ENCODE measurements at regions not wholly inside any gene's neighbourhood (a gene's known extent, or its start where the extent isn't known, plus 50 kb on each side); places are given as distances from the start of the nearest gene placed in this dataset.

- H3K27ac ChIP-seq (ENCODE audit: low read depth, low read length): peak overlapping the region; percentile 18
- no peak overlapping the region for H3K9ac ChIP-seq (ENCODE audit: low read length)
- H2AK5ac ChIP-seq (ENCODE audit: low read length): no peak overlapping the region
- H3K4ac ChIP-seq (ENCODE audit: low read depth, low read length): no peak overlapping the region
- WGBS (ENCODE audit: extremely low coverage, insufficient coverage, low lambda C conversion rate): no CpG with 5 or more reads among the region's 7 CpGs
- no peaks in the 10 kb centered on the region for H3K27me3 ChIP-seq (ENCODE audit: insufficient read depth, low read length, poor library complexity)
- no peak overlapping the region for H3K4me2 ChIP-seq (ENCODE audit: low read length)
- H3K4me3 ChIP-seq (ENCODE audit: low read length): no peak overlapping the region
- no peak overlapping the region for H2BK120ac ChIP-seq (ENCODE audit: low read depth, low read length)
- peak overlapping the region; percentile 31 for H2BK5ac ChIP-seq (ENCODE audit: low read length)
- H3K4me1 ChIP-seq (ENCODE audit: control insufficient read depth, low read depth, low read length): peaks cover 8% of the 10 kb centered on the region
- H3K56ac ChIP-seq (ENCODE audit: low read length): peak overlapping the region; percentile 45
- H2BK15ac ChIP-seq (replicated peaks; ENCODE audit: low read depth): no peak overlapping the region
- H3K23ac ChIP-seq (ENCODE audit: low read length): no peak overlapping the region
- DNase-seq: peak; percentile 30
- H3K36me3 ChIP-seq (ENCODE audit: control insufficient read depth, insufficient read depth, low read length): no peaks in the 10 kb centered on the region
- H4K8ac ChIP-seq (ENCODE audit: low read depth, low read length): no peak overlapping the region
- H3K79me2 ChIP-seq (ENCODE audit: control insufficient read depth, insufficient read depth, low read length): no peaks in the 10 kb centered on the region
- no peak overlapping the region for H4K5ac ChIP-seq (ENCODE audit: low read length)
- peak overlapping the region; percentile 2 for H3K18ac ChIP-seq (ENCODE audit: low read length)
- H3K79me1 ChIP-seq (ENCODE audit: low read length): no peaks in the 10 kb centered on the region
Observed at GRCh38 chr18:6598657-6599056, 130.9 kb upstream of the ARHGAP28 start.

GRCh38 chr18:6600667-6601167 lies 128.8 kb upstream of the ARHGAP28 start:
- peaks cover 11% of the 10 kb centered on the region for H3K4me1 ChIP-seq (ENCODE audit: control insufficient read depth, low read depth, low read length)
- peak overlapping the region; percentile 14 for H2BK15ac ChIP-seq (replicated peaks; ENCODE audit: low read depth)
- DNase-seq: no peak
- no peak overlapping the region for H3K27ac ChIP-seq (ENCODE audit: low read depth, low read length)
- no peak overlapping the region for H4K8ac ChIP-seq (ENCODE audit: low read depth, low read length)
- no peak overlapping the region for H2BK120ac ChIP-seq (ENCODE audit: low read depth, low read length)
- H3K27me3 ChIP-seq (ENCODE audit: insufficient read depth, low read length, poor library complexity): no peaks in the 10 kb centered on the region
- H3K4me2 ChIP-seq (ENCODE audit: low read length): no peak overlapping the region
- no peaks in the 10 kb centered on the region for H3K79me1 ChIP-seq (ENCODE audit: low read length)
- no peaks in the 10 kb centered on the region for H3K36me3 ChIP-seq (ENCODE audit: control insufficient read depth, insufficient read depth, low read length)
- H4K5ac ChIP-seq (ENCODE audit: low read length): no peak overlapping the region
- H3K23ac ChIP-seq (ENCODE audit: low read length): no peak overlapping the region
- no peak overlapping the region for H3K4me3 ChIP-seq (ENCODE audit: low read length)
- H2BK5ac ChIP-seq (ENCODE audit: low read length): no peak overlapping the region
- H3K56ac ChIP-seq (ENCODE audit: low read length): no peak overlapping the region
- no CpG with 5 or more reads among the region's 3 CpGs for WGBS (ENCODE audit: extremely low coverage, insufficient coverage, low lambda C conversion rate)
- H3K79me2 ChIP-seq (ENCODE audit: control insufficient read depth, insufficient read depth, low read length): no peaks in the 10 kb centered on the region
- no peak overlapping the region for H3K18ac ChIP-seq (ENCODE audit: low read length)
- H2AK5ac ChIP-seq (ENCODE audit: low read length): peak overlapping the region; percentile 37
- H3K4ac ChIP-seq (ENCODE audit: low read depth, low read length): peak overlapping the region; percentile 46
- no peak overlapping the region for H3K9ac ChIP-seq (ENCODE audit: low read length)

GRCh38 chr18:6601241-6601640 lies 128.3 kb upstream of the ARHGAP28 start:
- Histone ChIP-seq H3K4me3 (ENCODE audit: low read length) (no peak overlapping the region), H2BK120ac (ENCODE audit: low read depth, low read length) (no peak overlapping the region), H3K56ac (ENCODE audit: low read length) (peak overlapping the region; percentile 20), H3K23ac (ENCODE audit: low read length) (no peak overlapping the region), H4K5ac (ENCODE audit: low read length) (no peak overlapping the region), H2AK5ac (ENCODE audit: low read length) (peak overlapping the region; percentile 37), H2BK5ac (ENCODE audit: low read length) (no peak overlapping the region), H3K79me1 (ENCODE audit: low read length) (no peaks in the 10 kb centered on the region), H3K4ac (ENCODE audit: low read depth, low read length) (no peak overlapping the region), H3K9ac (ENCODE audit: low read length) (no peak overlapping the region), H3K4me2 (ENCODE audit: low read length) (no peak overlapping the region), H3K27ac (ENCODE audit: low read depth, low read length) (no peak overlapping the region), H3K4me1 (ENCODE audit: control insufficient read depth, low read depth, low read length) (peaks cover 15% of the 10 kb centered on the region), H3K79me2 (ENCODE audit: control insufficient read depth, insufficient read depth, low read length) (no peaks in the 10 kb centered on the region), H4K8ac (ENCODE audit: low read depth, low read length) (no peak overlapping the region), H2BK15ac (replicated peaks; ENCODE audit: low read depth) (no peak overlapping the region), H3K36me3 (ENCODE audit: control insufficient read depth, insufficient read depth, low read length) (no peaks in the 10 kb centered on the region), H3K18ac (ENCODE audit: low read length) (no peak overlapping the region), H3K27me3 (ENCODE audit: insufficient read depth, low read length, poor library complexity) (no peaks in the 10 kb centered on the region)
- no CpG with 5 or more reads among the region's 6 CpGs for WGBS (ENCODE audit: extremely low coverage, insufficient coverage, low lambda C conversion rate)
- no peak for DNase-seq

GRCh38 chr18:6602365-6602764 lies 127.2 kb upstream of the ARHGAP28 start:
- no peak overlapping the region for H4K8ac ChIP-seq (ENCODE audit: low read depth, low read length)
- H2BK15ac ChIP-seq (replicated peaks; ENCODE audit: low read depth): no peak overlapping the region
- H3K4me1 ChIP-seq (ENCODE audit: control insufficient read depth, low read depth, low read length): peaks cover 18% of the 10 kb centered on the region
- H3K56ac ChIP-seq (ENCODE audit: low read length): no peak overlapping the region
- H2BK5ac ChIP-seq (ENCODE audit: low read length): peak overlapping the region; percentile 15
- H4K5ac ChIP-seq (ENCODE audit: low read length): no peak overlapping the region
- H3K9ac ChIP-seq (ENCODE audit: low read length): no peak overlapping the region
- no peak for DNase-seq
- no peak overlapping the region for H3K23ac ChIP-seq (ENCODE audit: low read length)
- peak overlapping the region; percentile 74 for H2AK5ac ChIP-seq (ENCODE audit: low read length)
- H3K4me2 ChIP-seq (ENCODE audit: low read length): no peak overlapping the region
- WGBS (ENCODE audit: extremely low coverage, insufficient coverage, low lambda C conversion rate): no CpG with 5 or more reads among the region's 5 CpGs
- H3K4ac ChIP-seq (ENCODE audit: low read depth, low read length): no peak overlapping the region
- H3K36me3 ChIP-seq (ENCODE audit: control insufficient read depth, insufficient read depth, low read length): no peaks in the 10 kb centered on the region
- no peak overlapping the region for H3K27ac ChIP-seq (ENCODE audit: low read depth, low read length)
- H3K27me3 ChIP-seq (ENCODE audit: insufficient read depth, low read length, poor library complexity): no peaks in the 10 kb centered on the region
- H3K79me1 ChIP-seq (ENCODE audit: low read length): no peaks in the 10 kb centered on the region
- H3K4me3 ChIP-seq (ENCODE audit: low read length): no peak overlapping the region
- H3K18ac ChIP-seq (ENCODE audit: low read length): no peak overlapping the region
- no peaks in the 10 kb centered on the region for H3K79me2 ChIP-seq (ENCODE audit: control insufficient read depth, insufficient read depth, low read length)
- no peak overlapping the region for H2BK120ac ChIP-seq (ENCODE audit: low read depth, low read length)

- no peak overlapping the region for H3K23ac ChIP-seq (ENCODE audit: low read length)
- H2AK5ac ChIP-seq (ENCODE audit: low read length): no peak overlapping the region
- peak overlapping the region; percentile 18 for H3K4ac ChIP-seq (ENCODE audit: low read depth, low read length)
- no peak overlapping the region for H3K9ac ChIP-seq (ENCODE audit: low read length)
- no peaks in the 10 kb centered on the region for H3K36me3 ChIP-seq (ENCODE audit: control insufficient read depth, insufficient read depth, low read length)
- H3K4me2 ChIP-seq (ENCODE audit: low read length): no peak overlapping the region
- no peak overlapping the region for H3K27ac ChIP-seq (ENCODE audit: low read depth, low read length)
- no peak overlapping the region for H2BK15ac ChIP-seq (replicated peaks; ENCODE audit: low read depth)
- no peak overlapping the region for H2BK120ac ChIP-seq (ENCODE audit: low read depth, low read length)
- no peaks in the 10 kb centered on the region for H3K27me3 ChIP-seq (ENCODE audit: insufficient read depth, low read length, poor library complexity)
- no peak overlapping the region for H3K4me3 ChIP-seq (ENCODE audit: low read length)
- no peak overlapping the region for H2BK5ac ChIP-seq (ENCODE audit: low read length)
- H3K56ac ChIP-seq (ENCODE audit: low read length): peak overlapping the region; percentile 51
- no peak for DNase-seq
- H4K8ac ChIP-seq (ENCODE audit: low read depth, low read length): no peak overlapping the region
- H3K79me2 ChIP-seq (ENCODE audit: control insufficient read depth, insufficient read depth, low read length): no peaks in the 10 kb centered on the region
- H3K4me1 ChIP-seq (ENCODE audit: control insufficient read depth, low read depth, low read length): peaks cover 16% of the 10 kb centered on the region
- no CpG with 5 or more reads among the region's 3 CpGs for WGBS (ENCODE audit: extremely low coverage, insufficient coverage, low lambda C conversion rate)
- H3K18ac ChIP-seq (ENCODE audit: low read length): peak overlapping the region; percentile 23
- H4K5ac ChIP-seq (ENCODE audit: low read length): no peak overlapping the region
- H3K79me1 ChIP-seq (ENCODE audit: low read length): no peaks in the 10 kb centered on the region
Observed at GRCh38 chr18:6604573-6604941, 125.0 kb upstream of the ARHGAP28 start.
